Heart left ventricle (tissue), 16 donors: ENCODE measurements at regions not wholly inside any gene's neighbourhood (a gene's known extent, or its start where the extent isn't known, plus 50 kb on each side); places are given as distances from the start of the nearest gene placed in this dataset.

Experiments used
- ATAC-seq, 4 donors: fragments of 200-7000 bp; cut with Tn5 transposase; one replicate each; pipeline ENCODE4 v1.9.1; 2020 to 2022; ENCODE audit warnings: moderate library complexity in 4 of 4, mild to moderate bottlenecking in 3 of 4, moderate number of reproducible peaks in 1 of 4
- DNase-seq, 5 donors: peaks; one replicate each; pipeline ENCODE4 v3.0.0-alpha.2; 2020
- H3K27ac ChIP-seq, 12 donors: fragments of 200-600 bp; sonication (generic) in 4 of 12; one replicate each; pipeline versions ENCODE4 v1.5.0 to v1.8.0; 2016 to 2022; ENCODE audit warnings: mild to moderate bottlenecking in 2 of 12
- H3K27me3 ChIP-seq, 9 donors: fragments of 200-600 bp; sonication (generic) in 2 of 9; one replicate each; pipeline versions ENCODE4 v1.5.1 to v1.8.0; 2016 to 2022; ENCODE audit warnings: mild to moderate bottlenecking in 3 of 9
- H3K36me3 ChIP-seq, 9 donors: fragments of 200-600 bp; sonication (generic) in 2 of 9; one replicate each; pipeline versions ENCODE4 v1.5.0 to v1.8.0; 2018 to 2022; ENCODE audit warnings: mild to moderate bottlenecking in 2 of 9
- H3K4me1 ChIP-seq, 12 donors: fragments of 200-600 bp; sonication (generic) in 4 of 12; one replicate each; pipeline versions ENCODE4 v1.5.0 to v1.8.0; 2016 to 2022; ENCODE audit warnings: mild to moderate bottlenecking in 3 of 12
- H3K4me3 ChIP-seq, 12 donors: fragments of 200-600 bp; sonication (generic) in 4 of 12; one replicate each; pipeline versions ENCODE4 v1.5.0 to v1.8.0; 2017 to 2022; ENCODE audit warnings: mild to moderate bottlenecking in 9 of 12, moderate library complexity in 4 of 12
- H3K9me3 ChIP-seq, 12 donors: fragments of 200-600 bp; sonication (generic) in 4 of 12; one replicate each; pipeline versions ENCODE4 v1.5.0 to v1.8.0; 2016 to 2022; ENCODE audit warnings: mild to moderate bottlenecking in 1 of 12
- POLR2A ChIP-seq, 2 donors: fragments of 450-650 bp; IDR thresholded peaks; one replicate each; pipeline ENCODE4 v1.6.1; 2017; ENCODE audit warnings: antibody characterized with exemption in 2 of 2, mild to moderate bottlenecking in 2 of 2, moderate library complexity in 2 of 2
- WGBS, 4 donors: extraction: QIAGEN DNeasy Blood & Tissue Kit in 2 of 4; methylation state at CpG; one replicate each; pipeline versions ENCODE4 v1.1.5 to v1.1.7; 2013 to 2018; 5-methylcytosine and 5-hydroxymethylcytosine counted together
- intact Hi-C, 10 donors: fragments of 100-400 bp; cut with DNase I; formaldehyde crosslinking; loops; one replicate each; pipeline versions ENCODE4 v1.11.1 to v1.14.2; 2022
- TF ChIP-seq, protein P1 (sequence below), 12 donors: fragments of 200-600 bp; sonication (generic) in 4 of 12; IDR thresholded peaks; one replicate each; pipeline versions ENCODE4 v1.5.0 to v1.8.0; 2018 to 2022; ENCODE audit warnings: antibody characterized with exemption in 12 of 12, mild to moderate bottlenecking in 5 of 12
- donor health status: ischemic (EF 13 %, LVEDD 7.1; RV severe dilation, severe dysfunction).
- donor health status: healthy with polysubstance abuse.
- donor health status: DM: no; HTN: yes; CAD: no.
- donor health status: DM: no; HTN: no; CAD: no.
- donor health status: ischemic (EF 25% LVEDD 6.9; RV normal size, moderate dysfunction).
- donor health status: ischemic (EF 25% LVEDD 5.7; RV mildly dilated, moderate dysfunction).
- donor health status: healthy.
- donor health status: DM: yes; HTN: yes; CAD: no.
- donor health status: ischemic (EF 35%, LVEDD 5.7; RV mildly dilated, moderate dysfunction).
- donor health status: nonischemic (EF 11% LVEDD 7.7; RV severe dilation, severe dysfunction).
- donor health status: DM: yes; HTN: yes; CAD: no.
- donor health status: PGD.
- donor health status: ischemic (EF 29% LVEDD 5.4; RV normal size, mild dysfunction).
- donor health status: nonischemic (EF 23%, LVEDD 6.1; RV moderate dilation, normal function).

DNA sequence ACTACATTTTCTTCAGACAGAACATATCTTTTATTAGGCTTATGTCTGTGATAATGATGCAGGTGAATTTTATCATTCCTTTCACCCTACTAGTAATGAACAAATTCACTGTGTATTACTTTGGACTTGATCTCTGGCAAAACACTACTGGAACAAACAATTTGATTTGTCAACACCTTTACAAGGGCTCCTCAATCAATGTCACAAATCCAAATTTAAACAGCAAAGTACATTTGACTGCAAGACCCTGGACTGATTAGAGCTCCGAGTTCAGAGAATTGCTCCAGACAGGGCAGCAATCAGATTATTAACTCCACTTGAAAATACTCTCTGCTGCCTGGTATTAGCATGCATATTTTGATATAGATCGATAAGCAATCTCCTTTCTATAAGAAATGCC lies 547.6 kb upstream of the SALL1 start:
- WGBS, 4 donors = 43 to 59% (median 50%) methylated on average over 2 of the region's 2 CpGs
- DNase-seq (no peak), ATAC-seq (no peak)
- intact Hi-C loops = no loop called here
- peaks cover 0 to 14% (median 2%) of the 10 kb centered on the region in 12 donors for H3K9me3 ChIP-seq
- TF ChIP-seq POLR2A (IDR thresholded peaks at IDR 0.05) = no peak
- TF ChIP-seq, protein P1, sequence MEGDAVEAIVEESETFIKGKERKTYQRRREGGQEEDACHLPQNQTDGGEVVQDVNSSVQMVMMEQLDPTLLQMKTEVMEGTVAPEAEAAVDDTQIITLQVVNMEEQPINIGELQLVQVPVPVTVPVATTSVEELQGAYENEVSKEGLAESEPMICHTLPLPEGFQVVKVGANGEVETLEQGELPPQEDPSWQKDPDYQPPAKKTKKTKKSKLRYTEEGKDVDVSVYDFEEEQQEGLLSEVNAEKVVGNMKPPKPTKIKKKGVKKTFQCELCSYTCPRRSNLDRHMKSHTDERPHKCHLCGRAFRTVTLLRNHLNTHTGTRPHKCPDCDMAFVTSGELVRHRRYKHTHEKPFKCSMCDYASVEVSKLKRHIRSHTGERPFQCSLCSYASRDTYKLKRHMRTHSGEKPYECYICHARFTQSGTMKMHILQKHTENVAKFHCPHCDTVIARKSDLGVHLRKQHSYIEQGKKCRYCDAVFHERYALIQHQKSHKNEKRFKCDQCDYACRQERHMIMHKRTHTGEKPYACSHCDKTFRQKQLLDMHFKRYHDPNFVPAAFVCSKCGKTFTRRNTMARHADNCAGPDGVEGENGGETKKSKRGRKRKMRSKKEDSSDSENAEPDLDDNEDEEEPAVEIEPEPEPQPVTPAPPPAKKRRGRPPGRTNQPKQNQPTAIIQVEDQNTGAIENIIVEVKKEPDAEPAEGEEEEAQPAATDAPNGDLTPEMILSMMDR (IDR thresholded peaks at IDR 0.05) = no peak
- H3K27ac ChIP-seq = no peak overlapping the region
- no peak overlapping the region for H3K4me3 ChIP-seq
- no peaks in the 10 kb centered on the region for H3K36me3 ChIP-seq
- H3K27me3 ChIP-seq = no peaks in the 10 kb centered on the region
- no peaks in the 10 kb centered on the region for H3K4me1 ChIP-seq

DNA sequence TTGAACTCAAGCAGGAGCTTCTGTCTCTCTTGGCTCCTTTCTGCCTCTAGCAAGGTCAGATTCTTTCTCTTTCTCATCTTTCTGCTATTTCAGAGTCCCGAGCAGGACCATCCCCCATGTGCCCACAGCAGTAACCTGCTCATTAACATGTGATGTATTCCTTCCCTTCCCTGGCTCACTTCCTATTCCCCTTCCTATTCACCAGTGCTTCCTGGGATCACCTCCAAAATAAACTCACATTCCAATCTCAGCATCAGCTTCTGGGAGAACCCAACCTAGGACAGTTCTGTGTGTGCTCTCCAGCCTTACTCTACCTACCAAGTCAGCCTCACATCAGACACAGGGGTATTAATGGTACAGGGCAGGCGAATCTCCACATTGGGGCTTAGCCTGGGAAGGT lies 546.4 kb upstream of the SALL1 start:
- Histone ChIP-seq H3K4me3 (no peak overlapping the region), H3K9me3 (peaks cover 0 to 24% (median 2%) of the 10 kb centered on the region in 12 donors), H3K27me3 (no peaks in the 10 kb centered on the region), H3K4me1 (no peaks in the 10 kb centered on the region), H3K27ac (no peak overlapping the region), H3K36me3 (no peaks in the 10 kb centered on the region)
- ATAC-seq (no peak), DNase-seq (no peak)
- intact Hi-C loops = no loop called here
- TF ChIP-seq POLR2A (IDR thresholded peaks at IDR 0.05) = no peak
- TF ChIP-seq, protein P1 (IDR thresholded peaks at IDR 0.05) = no peak
- 60 to 68% (median 64%) methylated on average over 2 of the region's 2 CpGs for WGBS, 4 donors

DNA sequence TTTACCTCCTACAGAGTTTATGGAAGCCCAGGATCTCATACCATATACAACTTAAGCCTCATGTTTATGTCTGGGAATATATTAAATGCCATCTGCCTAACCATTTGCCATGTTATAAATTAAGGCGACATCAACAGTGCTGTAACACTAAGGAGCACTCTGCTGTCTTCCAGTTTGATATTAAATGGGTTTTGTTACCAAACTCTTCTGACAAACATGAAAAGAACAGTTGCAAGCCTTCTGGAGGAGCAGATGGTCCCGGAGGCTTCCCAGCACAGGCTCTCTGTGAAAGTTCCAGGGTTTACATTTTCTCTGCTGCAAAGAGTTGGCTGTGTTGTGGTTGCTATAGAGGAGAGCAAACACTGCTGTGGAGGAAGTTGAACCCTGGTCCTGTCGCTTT lies 545.3 kb upstream of the SALL1 start:
- H3K9me3 ChIP-seq = peaks cover 0 to 32% (median 2%) of the 10 kb centered on the region in 12 donors
- H3K36me3 ChIP-seq = no peaks in the 10 kb centered on the region
- no peak for DNase-seq
- H3K27me3 ChIP-seq = no peaks in the 10 kb centered on the region
- no peaks in the 10 kb centered on the region for H3K4me1 ChIP-seq
- intact Hi-C loops = no loop called here
- H3K4me3 ChIP-seq = no peak overlapping the region
- TF ChIP-seq, protein P1 (IDR thresholded peaks at IDR 0.05) = no peak
- no peak for TF ChIP-seq POLR2A (IDR thresholded peaks at IDR 0.05)
- no peak for ATAC-seq
- no peak overlapping the region for H3K27ac ChIP-seq
- WGBS, 4 donors = 64 to 72% (median 68%) methylated on average over 3 of the region's 3 CpGs

DNA sequence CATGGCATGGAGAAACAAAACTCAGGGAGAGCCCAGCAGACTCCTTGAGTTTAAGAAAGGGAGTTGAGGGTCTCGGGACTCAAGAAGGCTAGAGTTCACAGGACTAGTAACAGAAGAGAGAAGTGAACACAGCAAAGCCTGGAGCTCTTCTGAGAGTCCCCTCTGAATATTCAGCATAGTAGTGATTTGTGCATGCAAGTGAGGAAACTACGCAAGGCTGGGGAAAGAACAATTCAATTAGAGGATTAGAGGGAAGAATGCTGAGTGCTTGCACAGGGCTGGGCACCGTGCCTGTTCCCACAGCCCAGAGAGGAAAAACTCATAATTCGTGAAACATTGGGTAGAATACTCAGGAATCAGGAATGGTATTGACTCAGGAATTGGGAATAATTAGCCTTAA lies 540.0 kb upstream of the SALL1 start:
- Histone ChIP-seq H3K27me3 (no peaks in the 10 kb centered on the region), H3K4me1 (no peaks in the 10 kb centered on the region), H3K9me3 (peaks cover 0 to 40% (median 7%) of the 10 kb centered on the region in 12 donors), H3K36me3 (no peaks in the 10 kb centered on the region), H3K27ac (no peak overlapping the region), H3K4me3 (no peak overlapping the region)
- DNase-seq = no peak
- TF ChIP-seq POLR2A (IDR thresholded peaks at IDR 0.05) = no peak
- TF ChIP-seq, protein P1 (IDR thresholded peaks at IDR 0.05) = no peak
- no peak for ATAC-seq
- 72 to 85% (median 79%) methylated on average over 4 of the region's 4 CpGs for WGBS, 4 donors
- intact Hi-C loops = no loop called here
